ENCODE measurements at regions not wholly inside any gene's neighbourhood (a gene's known extent, or its start where the extent isn't known, plus 50 kb on each side); places are given as distances from the start of the nearest gene placed in this dataset.

DNA sequence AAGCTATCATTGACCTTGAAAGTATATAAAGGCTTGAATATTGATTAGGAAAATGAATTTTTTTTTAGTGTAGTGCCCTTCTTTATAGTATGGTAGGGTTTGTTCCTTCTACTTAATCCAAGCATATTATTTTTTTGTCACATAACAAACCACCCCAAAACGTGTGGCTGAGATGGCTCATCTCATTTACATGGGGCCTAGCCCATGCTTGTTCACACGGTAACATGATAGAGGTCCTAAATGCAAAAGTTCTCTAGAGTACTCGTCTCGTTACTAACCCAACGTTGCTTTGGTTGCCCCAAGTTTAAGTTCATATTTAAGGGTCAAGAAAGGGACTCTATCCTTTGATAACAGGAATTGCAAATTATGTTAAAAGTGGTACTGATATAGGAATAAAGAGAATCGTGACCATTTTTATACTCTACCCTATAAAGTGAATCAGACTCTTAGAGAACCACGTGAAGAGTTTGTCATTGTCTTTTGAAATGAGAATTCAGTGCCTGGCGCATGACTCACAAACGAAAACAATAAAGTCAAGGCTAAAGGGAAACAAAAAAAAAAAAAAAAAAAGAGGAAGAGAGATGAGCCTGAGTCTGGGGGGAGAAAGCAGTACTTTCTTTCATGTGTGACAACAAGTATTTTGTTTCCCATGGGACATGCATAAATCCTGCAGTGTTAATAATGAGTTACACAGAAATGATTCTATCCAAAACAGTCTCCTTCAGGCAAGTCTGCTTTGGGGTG, 402.8 kb upstream of the NWD2 start:
- no peaks in the 10 kb centered on the region for H3K4me1 ChIP-seq
- H3K4me3 ChIP-seq = no peak overlapping the region
- H3K9me3 ChIP-seq = no peaks in the 10 kb centered on the region
- TF ChIP-seq, protein P1, sequence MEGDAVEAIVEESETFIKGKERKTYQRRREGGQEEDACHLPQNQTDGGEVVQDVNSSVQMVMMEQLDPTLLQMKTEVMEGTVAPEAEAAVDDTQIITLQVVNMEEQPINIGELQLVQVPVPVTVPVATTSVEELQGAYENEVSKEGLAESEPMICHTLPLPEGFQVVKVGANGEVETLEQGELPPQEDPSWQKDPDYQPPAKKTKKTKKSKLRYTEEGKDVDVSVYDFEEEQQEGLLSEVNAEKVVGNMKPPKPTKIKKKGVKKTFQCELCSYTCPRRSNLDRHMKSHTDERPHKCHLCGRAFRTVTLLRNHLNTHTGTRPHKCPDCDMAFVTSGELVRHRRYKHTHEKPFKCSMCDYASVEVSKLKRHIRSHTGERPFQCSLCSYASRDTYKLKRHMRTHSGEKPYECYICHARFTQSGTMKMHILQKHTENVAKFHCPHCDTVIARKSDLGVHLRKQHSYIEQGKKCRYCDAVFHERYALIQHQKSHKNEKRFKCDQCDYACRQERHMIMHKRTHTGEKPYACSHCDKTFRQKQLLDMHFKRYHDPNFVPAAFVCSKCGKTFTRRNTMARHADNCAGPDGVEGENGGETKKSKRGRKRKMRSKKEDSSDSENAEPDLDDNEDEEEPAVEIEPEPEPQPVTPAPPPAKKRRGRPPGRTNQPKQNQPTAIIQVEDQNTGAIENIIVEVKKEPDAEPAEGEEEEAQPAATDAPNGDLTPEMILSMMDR (IDR thresholded peaks at IDR 0.05 in 8 of 11, conservative IDR thresholded peaks at IDR 0.05 in 3 of 11) = no peak
- TF ChIP-seq POLR2AphosphoS5 (IDR thresholded peaks at IDR 0.05) (no peak), POLR2A (IDR thresholded peaks at IDR 0.05) (no peak)
- 59 to 79% (median 72%) methylated on average over 9 of the region's 9 CpGs for WGBS, 5 donors
- no peaks in the 10 kb centered on the region for H3K36me3 ChIP-seq
- no peak for DNase-seq
- H3K27me3 ChIP-seq (replicated peaks in 1 of 7) = no peaks in the 10 kb centered on the region
- intact Hi-C loops (cut with DNase I; ENCODE audit: low total_unique reads) = no loop called here
- H3K27ac ChIP-seq = no peak overlapping the region

DNA sequence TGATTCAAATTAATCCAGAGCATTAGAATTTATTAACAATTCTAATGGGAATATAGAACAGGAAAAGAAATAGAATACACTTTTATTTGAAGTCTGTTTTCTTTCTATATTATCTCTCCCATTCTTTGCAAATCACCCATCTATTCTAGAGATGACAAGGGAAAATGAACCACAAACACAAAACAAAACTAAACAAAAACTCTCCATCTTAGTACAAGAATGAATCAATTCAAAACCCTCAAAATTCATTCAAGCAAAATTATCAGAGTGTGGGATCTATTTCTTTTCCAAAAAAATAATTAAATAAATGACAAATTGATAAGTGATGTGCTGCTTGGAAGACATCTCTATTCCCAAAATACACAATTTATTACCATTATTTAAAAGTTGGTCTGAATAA, 400.1 kb upstream of the NWD2 start:
- H3K36me3 ChIP-seq = no peaks in the 10 kb centered on the region
- no peak overlapping the region for H3K4me3 ChIP-seq
- intact Hi-C loops (cut with DNase I; ENCODE audit: low total_unique reads) = no loop called here
- H3K27ac ChIP-seq = no peak overlapping the region
- TF ChIP-seq POLR2A (IDR thresholded peaks at IDR 0.05) = no peak
- no peak for TF ChIP-seq POLR2AphosphoS5 (IDR thresholded peaks at IDR 0.05)
- TF ChIP-seq, protein P1 (IDR thresholded peaks at IDR 0.05 in 8 of 11, conservative IDR thresholded peaks at IDR 0.05 in 3 of 11) = no peak
- no peak for DNase-seq
- H3K9me3 ChIP-seq = no peaks in the 10 kb centered on the region
- no peaks in the 10 kb centered on the region for H3K27me3 ChIP-seq (replicated peaks in 1 of 7)
- no peaks in the 10 kb centered on the region for H3K4me1 ChIP-seq

DNA sequence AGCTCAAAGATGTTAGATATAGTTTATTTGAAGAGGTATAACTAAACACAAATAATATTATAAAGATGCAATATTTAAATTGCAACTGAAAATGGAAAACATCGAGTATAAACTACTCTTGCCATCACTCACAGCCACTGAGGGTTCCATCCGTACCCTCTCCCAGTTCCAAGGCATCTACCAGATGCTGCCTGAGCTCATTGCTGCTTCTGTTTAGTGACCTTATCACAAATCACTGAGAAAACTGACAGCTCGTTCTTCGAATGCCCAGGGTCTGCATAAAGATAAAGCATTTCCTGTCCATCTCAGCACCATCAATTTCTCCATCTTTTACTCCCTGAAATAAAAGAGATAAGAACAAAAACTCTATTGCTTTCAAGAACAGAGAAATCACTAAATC, 391.7 kb upstream of the NWD2 start:
- no peak overlapping the region for H3K4me3 ChIP-seq
- 46 to 60% (median 56%) methylated on average over 4 of the region's 4 CpGs for WGBS, 5 donors
- DNase-seq = no peak

DNA sequence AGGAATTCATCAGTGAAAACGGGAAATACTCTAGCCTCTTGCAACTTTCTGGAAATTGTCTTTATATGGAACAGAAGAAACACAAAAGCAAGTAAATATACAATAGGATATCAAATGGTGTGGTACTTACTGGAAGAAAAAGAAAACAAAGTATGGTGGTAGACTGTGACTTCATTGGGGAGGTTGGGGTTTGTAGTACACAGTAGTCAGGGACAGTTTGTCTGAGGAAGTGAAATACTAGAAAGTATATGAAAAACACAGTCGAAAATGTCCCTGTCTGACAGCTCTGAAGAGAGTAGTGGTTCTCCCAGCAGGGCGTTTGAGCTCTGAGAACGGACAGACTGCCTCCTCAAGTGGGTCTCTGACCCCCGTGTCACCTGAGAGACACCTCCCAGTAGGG, 390.0 kb upstream of the NWD2 start:
- intact Hi-C loops (cut with DNase I; ENCODE audit: low total_unique reads) = no loop called here
- H3K27me3 ChIP-seq (replicated peaks in 1 of 7) = no peaks in the 10 kb centered on the region
- H3K36me3 ChIP-seq = no peaks in the 10 kb centered on the region
- H3K4me3 ChIP-seq = no peak overlapping the region
- no peak overlapping the region for H3K27ac ChIP-seq
- peaks cover 0 to 12% (median 0%) of the 10 kb centered on the region in 8 donors for H3K9me3 ChIP-seq
- TF ChIP-seq POLR2A (IDR thresholded peaks at IDR 0.05) (no peak), POLR2AphosphoS5 (IDR thresholded peaks at IDR 0.05) (no peak)
- TF ChIP-seq, protein P1 (IDR thresholded peaks at IDR 0.05 in 8 of 11, conservative IDR thresholded peaks at IDR 0.05 in 3 of 11) = no peak
- H3K4me1 ChIP-seq = no peaks in the 10 kb centered on the region
- 39 to 70% (median 56%) methylated on average over 5 of the region's 5 CpGs for WGBS, 5 donors
- DNase-seq = no peak

More for the DNA sequence above, 391.7 kb upstream of the NWD2 start:
- H3K4me1 ChIP-seq = no peaks in the 10 kb centered on the region
- no peaks in the 10 kb centered on the region for H3K36me3 ChIP-seq
- no peak for TF ChIP-seq POLR2AphosphoS5 (IDR thresholded peaks at IDR 0.05)
- TF ChIP-seq, protein P1 (IDR thresholded peaks at IDR 0.05 in 8 of 11, conservative IDR thresholded peaks at IDR 0.05 in 3 of 11) = no peak
- no peak for TF ChIP-seq POLR2A (IDR thresholded peaks at IDR 0.05)
- H3K27me3 ChIP-seq (replicated peaks in 1 of 7) = no peaks in the 10 kb centered on the region
- H3K27ac ChIP-seq = no peak overlapping the region
- H3K9me3 ChIP-seq = no peaks in the 10 kb centered on the region
- intact Hi-C loops (cut with DNase I; ENCODE audit: low total_unique reads) = no loop called here
